Astrocyte (in vitro differentiated cells and primary cell): ENCODE measurements at regions not wholly inside any gene's neighbourhood (a gene's known extent, or its start where the extent isn't known, plus 50 kb on each side); places are given as distances from the start of the nearest gene placed in this dataset.

Experiments used
- DNase-seq: peaks from one replicate; pipeline ENCODE4 v3.0.0-alpha.2; 2010; ENCODE audit warnings: low read depth
- FAIRE-seq: peaks from 2 replicates; lab custom pipeline; 2011; peaks lifted over from hg19 to GRCh38; lab: Jason Lieb, UNC
- H2AFZ ChIP-seq: 2 replicates; pipeline ENCODE4 v1.6.0; 2012; ENCODE audit warnings: low read depth, low read length, inconsistent platforms
- H3K27ac ChIP-seq: 2 replicates; pipeline ENCODE4 v1.5.1; 2011; ENCODE audit warnings: low read depth, low read length, inconsistent platforms
- H3K27me3 ChIP-seq: 2 replicates; pipeline ENCODE4 v1.6.0; 2011; ENCODE audit warnings: low read length, inconsistent platforms; ENCODE audit not compliant: insufficient read depth
- H3K36me3 ChIP-seq: 2 replicates; pipeline ENCODE4 v1.5.1; 2011; ENCODE audit warnings: low read length, inconsistent platforms; ENCODE audit not compliant: insufficient read depth
- H3K4me1 ChIP-seq: 2 replicates; pipeline ENCODE4 v1.5.1; 2011; ENCODE audit warnings: low read length, inconsistent platforms; ENCODE audit not compliant: insufficient read depth
- H3K4me2 ChIP-seq: 2 replicates; pipeline ENCODE4 v1.6.0; 2012; ENCODE audit warnings: low read length, inconsistent platforms
- H3K4me3 ChIP-seq: 2 replicates; pipeline ENCODE4 v1.5.1; 2011; ENCODE audit warnings: low read depth, mild to moderate bottlenecking, low read length, inconsistent platforms; ENCODE audit not compliant: insufficient read depth
- H3K79me2 ChIP-seq: 2 replicates; pipeline ENCODE4 v1.6.0; 2012; ENCODE audit warnings: mild to moderate bottlenecking, low read length, inconsistent platforms; ENCODE audit not compliant: insufficient read depth
- H3K9ac ChIP-seq: 2 replicates; pipeline ENCODE4 v1.6.0; 2012; ENCODE audit warnings: mild to moderate bottlenecking, low read length, inconsistent platforms
- H3K9me3 ChIP-seq: 2 replicates; pipeline ENCODE4 v1.5.1; 2012; ENCODE audit warnings: low read depth, mild to moderate bottlenecking, low read length, inconsistent platforms; ENCODE audit not compliant: insufficient read depth
- H4K20me1 ChIP-seq: 2 replicates; pipeline ENCODE4 v1.6.0; 2012; ENCODE audit warnings: low read length, inconsistent platforms; ENCODE audit not compliant: insufficient read depth
- H3K27ac Mint-ChIP-seq: one replicate; pipeline ENCODE4 v1.8.0; 2021; ENCODE audit warnings: mild to moderate bottlenecking, mixed read lengths; ENCODE audit not compliant: unreplicated experiment
- H3K27me3 Mint-ChIP-seq: one replicate; pipeline ENCODE4 v1.8.0; 2021; ENCODE audit warnings: low read depth, mixed read lengths; ENCODE audit not compliant: unreplicated experiment
- H3K36me3 Mint-ChIP-seq: one replicate; pipeline ENCODE4 v1.8.0; 2021; ENCODE audit warnings: low read depth, mixed read lengths; ENCODE audit not compliant: unreplicated experiment
- H3K4me1 Mint-ChIP-seq: one replicate; pipeline ENCODE4 v1.8.0; 2021; ENCODE audit warnings: low read depth, mixed read lengths; ENCODE audit not compliant: unreplicated experiment
- H3K4me3 Mint-ChIP-seq: one replicate; pipeline ENCODE4 v1.8.0; 2021; ENCODE audit warnings: mild to moderate bottlenecking, moderate library complexity, mixed read lengths; ENCODE audit not compliant: unreplicated experiment
- H3K9me3 Mint-ChIP-seq: one replicate; pipeline ENCODE4 v1.8.0; 2021; ENCODE audit warnings: mild to moderate bottlenecking, mixed read lengths; ENCODE audit not compliant: unreplicated experiment
- EZH2 ChIP-seq: IDR thresholded peaks from 2 replicates; pipeline ENCODE4 v1.6.1; 2012; ENCODE audit warnings: mild to moderate bottlenecking, low read length, inconsistent platforms; ENCODE audit not compliant: insufficient read depth
- TF ChIP-seq, protein P1 (sequence below): IDR thresholded peaks from 2 replicates; pipeline ENCODE4 v1.5.1; 2011; ENCODE audit warnings: low read depth, mild to moderate bottlenecking, inconsistent platforms, low read length, moderate library complexity; ENCODE audit not compliant: insufficient read depth

DNA sequence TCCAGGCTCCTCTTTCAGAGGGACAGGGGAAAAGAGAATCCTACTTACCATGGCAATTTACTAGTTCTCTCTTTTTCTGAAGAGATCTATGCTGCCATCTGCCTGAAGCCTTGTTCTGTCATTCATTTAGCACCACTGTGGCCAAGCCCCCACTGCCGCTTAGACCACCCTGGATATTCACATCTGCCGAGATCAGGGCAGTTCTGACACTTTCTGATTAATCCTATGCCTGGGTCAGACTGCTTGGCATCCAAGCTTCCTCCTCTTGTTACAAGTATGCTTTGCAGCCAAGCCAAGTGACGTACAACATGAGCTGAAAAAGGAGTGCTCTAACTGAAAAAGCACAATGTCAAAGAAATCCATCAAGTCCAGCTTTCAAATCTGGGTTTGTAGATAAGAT is 332.6 kb downstream of the SUCLG1 start:
- no peak overlapping the region for H3K4me2 ChIP-seq
- DNase-seq (no peak), FAIRE-seq (no peak)
- no peak overlapping the region for H3K9ac ChIP-seq
- no peaks in the 10 kb centered on the region for H3K4me1 ChIP-seq
- TF ChIP-seq, protein P1, sequence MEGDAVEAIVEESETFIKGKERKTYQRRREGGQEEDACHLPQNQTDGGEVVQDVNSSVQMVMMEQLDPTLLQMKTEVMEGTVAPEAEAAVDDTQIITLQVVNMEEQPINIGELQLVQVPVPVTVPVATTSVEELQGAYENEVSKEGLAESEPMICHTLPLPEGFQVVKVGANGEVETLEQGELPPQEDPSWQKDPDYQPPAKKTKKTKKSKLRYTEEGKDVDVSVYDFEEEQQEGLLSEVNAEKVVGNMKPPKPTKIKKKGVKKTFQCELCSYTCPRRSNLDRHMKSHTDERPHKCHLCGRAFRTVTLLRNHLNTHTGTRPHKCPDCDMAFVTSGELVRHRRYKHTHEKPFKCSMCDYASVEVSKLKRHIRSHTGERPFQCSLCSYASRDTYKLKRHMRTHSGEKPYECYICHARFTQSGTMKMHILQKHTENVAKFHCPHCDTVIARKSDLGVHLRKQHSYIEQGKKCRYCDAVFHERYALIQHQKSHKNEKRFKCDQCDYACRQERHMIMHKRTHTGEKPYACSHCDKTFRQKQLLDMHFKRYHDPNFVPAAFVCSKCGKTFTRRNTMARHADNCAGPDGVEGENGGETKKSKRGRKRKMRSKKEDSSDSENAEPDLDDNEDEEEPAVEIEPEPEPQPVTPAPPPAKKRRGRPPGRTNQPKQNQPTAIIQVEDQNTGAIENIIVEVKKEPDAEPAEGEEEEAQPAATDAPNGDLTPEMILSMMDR, result no peak
- TF ChIP-seq EZH2, result no peak
- H3K4me1 Mint-ChIP-seq, result no peaks in the 10 kb centered on the region
- H3K9me3 Mint-ChIP-seq, result peaks cover 1% of the 10 kb centered on the region
- no peak overlapping the region for H3K27ac ChIP-seq
- no peaks in the 10 kb centered on the region for H3K36me3 Mint-ChIP-seq
- H3K36me3 ChIP-seq, result no peaks in the 10 kb centered on the region
- H3K27me3 ChIP-seq, result no peaks in the 10 kb centered on the region
- no peak overlapping the region for H3K27ac Mint-ChIP-seq
- no peaks in the 10 kb centered on the region for H4K20me1 ChIP-seq
- H3K4me3 ChIP-seq, result no peak overlapping the region
- no peak overlapping the region for H3K4me3 Mint-ChIP-seq
- no peaks in the 10 kb centered on the region for H3K79me2 ChIP-seq
- no peaks in the 10 kb centered on the region for H3K27me3 Mint-ChIP-seq
- no peak overlapping the region for H2AFZ ChIP-seq
- peaks cover 2% of the 10 kb centered on the region for H3K9me3 ChIP-seq

DNA sequence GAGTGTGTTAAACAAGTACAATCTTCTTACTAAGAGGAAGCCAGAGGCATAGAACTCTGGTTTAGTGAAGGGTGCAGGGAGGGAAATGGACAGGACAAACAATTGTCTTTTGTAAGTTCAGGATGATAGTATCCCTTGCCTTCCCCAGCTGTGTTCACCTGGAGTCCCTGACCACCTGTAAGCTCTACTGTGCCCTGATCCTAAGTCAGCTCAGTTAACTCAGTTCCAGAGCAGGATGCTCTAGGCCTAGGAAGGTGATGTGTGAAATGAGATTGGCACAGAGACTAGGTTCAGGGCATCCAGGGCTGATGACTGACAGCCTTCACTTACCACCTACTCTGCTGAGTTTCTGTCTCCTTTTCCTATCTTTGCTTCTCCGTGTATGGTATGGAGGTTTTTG is 333.0 kb downstream of the SUCLG1 start:
- H3K9ac ChIP-seq, result no peak overlapping the region
- Mint-ChIP-seq H3K4me3 (no peak overlapping the region), H3K27ac (no peak overlapping the region), H3K4me1 (no peaks in the 10 kb centered on the region), H3K36me3 (no peaks in the 10 kb centered on the region), H3K9me3 (peaks cover 1% of the 10 kb centered on the region), H3K27me3 (no peaks in the 10 kb centered on the region)
- H3K27ac ChIP-seq, result no peak overlapping the region
- H3K4me1 ChIP-seq, result no peaks in the 10 kb centered on the region
- no peaks in the 10 kb centered on the region for H3K79me2 ChIP-seq
- no peak overlapping the region for H2AFZ ChIP-seq
- DNase-seq, result no peak
- H3K36me3 ChIP-seq, result no peaks in the 10 kb centered on the region
- no peak overlapping the region for H3K4me2 ChIP-seq
- no peak overlapping the region for H3K4me3 ChIP-seq
- H4K20me1 ChIP-seq, result no peaks in the 10 kb centered on the region
- FAIRE-seq, result no peak
- no peak for TF ChIP-seq EZH2
- TF ChIP-seq, protein P1, result no peak
- H3K27me3 ChIP-seq, result no peaks in the 10 kb centered on the region
- H3K9me3 ChIP-seq, result peaks cover 2% of the 10 kb centered on the region

DNA sequence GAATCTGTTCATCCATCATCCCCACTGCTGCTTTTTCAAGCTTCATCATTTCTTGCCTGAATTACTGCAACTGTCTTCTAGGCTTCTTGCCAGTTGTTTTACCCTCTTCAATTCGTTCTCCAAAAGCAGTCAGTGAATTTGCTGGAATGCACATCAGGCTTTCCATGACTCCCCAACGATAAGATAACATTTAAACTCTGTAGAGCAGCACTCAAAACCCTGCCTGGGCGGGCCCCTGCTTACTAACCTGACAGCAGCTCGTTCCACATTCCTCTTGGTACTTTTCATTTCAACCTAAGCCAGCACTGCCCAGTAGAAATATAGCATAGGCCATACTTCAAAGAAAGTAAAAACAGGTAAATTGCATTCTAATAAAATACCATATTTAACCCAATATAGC is 342.9 kb downstream of the SUCLG1 start:
- Histone ChIP-seq H2AFZ (no peak overlapping the region), H3K4me1 (no peaks in the 10 kb centered on the region), H3K4me3 (no peak overlapping the region), H3K79me2 (no peaks in the 10 kb centered on the region), H3K9me3 (no peaks in the 10 kb centered on the region), H3K9ac (no peak overlapping the region), H3K4me2 (no peak overlapping the region), H4K20me1 (no peaks in the 10 kb centered on the region), H3K36me3 (no peaks in the 10 kb centered on the region), H3K27ac (no peak overlapping the region), H3K27me3 (no peaks in the 10 kb centered on the region)
- no peak for FAIRE-seq
- Mint-ChIP-seq H3K27me3 (no peaks in the 10 kb centered on the region), H3K9me3 (peaks cover 5% of the 10 kb centered on the region), H3K4me1 (no peaks in the 10 kb centered on the region), H3K27ac (no peak overlapping the region), H3K4me3 (no peak overlapping the region), H3K36me3 (no peaks in the 10 kb centered on the region)
- no peak for DNase-seq
- TF ChIP-seq EZH2, result no peak
- TF ChIP-seq, protein P1, result no peak
